GM20000 (cell line): ENCODE measurements at regions not wholly inside any gene's neighbourhood (a gene's known extent, or its start where the extent isn't known, plus 50 kb on each side); places are given as distances from the start of the nearest gene placed in this dataset.
"Not testable (repeated sequence)": the region's sequence is repeated elsewhere in the genome, so short reads cannot be mapped to it uniquely, and the experiment has no call there.

Source experiments
- DNase-seq: peaks from one replicate; pipeline ENCODE4 v3.0.0; 2012; ENCODE audit warnings: low spot score
- CTCF ChIP-seq: IDR thresholded peaks from 2 replicates; pipeline ENCODE4 v1.5.1; 2012; ENCODE audit warnings: mild to moderate bottlenecking, control low read depth; ENCODE audit errors: extremely low read depth, missing control alignments

- no peak for TF ChIP-seq CTCF
- DNase-seq, result no peak
These were observed 95.3 kb upstream of the CARD11 start for GRCh38 chr7:3138997-3139396.

GRCh38 chr7:3140834-3141233 is 97.2 kb upstream of the CARD11 start:
- no peak for DNase-seq
- TF ChIP-seq CTCF, result no peak

- no peak for TF ChIP-seq CTCF
- no peak for DNase-seq
These were observed 97.7 kb upstream of the CARD11 start for GRCh38 chr7:3141326-3141725.

- DNase-seq, result no peak
- no peak for TF ChIP-seq CTCF
These were observed 100.5 kb upstream of the CARD11 start for GRCh38 chr7:3143869-3144775.

- DNase-seq, result not testable (repeated sequence)
These were observed 101.1 kb upstream of the CARD11 start for GRCh38 chr7:3144776-3145125.

GRCh38 chr7:3146571-3147226 is 103.0 kb upstream of the CARD11 start:
- DNase-seq, result no peak
- no peak for TF ChIP-seq CTCF

GRCh38 chr7:3148471-3148870 is 104.8 kb upstream of the CARD11 start:
- not testable (repeated sequence) for DNase-seq

GRCh38 chr7:3149231-3149995 is 105.7 kb upstream of the CARD11 start:
- DNase-seq, result no peak

More at GRCh38 chr7:3149231-3149995, 105.7 kb upstream of the CARD11 start:
- TF ChIP-seq CTCF, result no peak
